ELR (cell line): ENCODE measurements at regions not wholly inside any gene's neighbourhood (a gene's known extent, or its start where the extent isn't known, plus 50 kb on each side); places are given as distances from the start of the nearest gene placed in this dataset.
A peak's percentile ranks its signal among the peaks of the same experiment; 100 is the strongest.

Experiments used
- DNase-seq: peaks from one replicate; pipeline ENCODE4 v3.0.0-alpha.2; 2015; ENCODE audit warnings: low read depth

- no peak for DNase-seq
Measured at GRCh38 chr1:234718496-234719453, 108.8 kb upstream of the IRF2BP2 start.

- DNase-seq, result no peak
Measured at GRCh38 chr1:234716908-234717375, 107.0 kb upstream of the IRF2BP2 start.

- no peak for DNase-seq
Measured at GRCh38 chr1:234715252-234716014, 105.5 kb upstream of the IRF2BP2 start.

GRCh38 chr1:234713859-234714258 is 103.9 kb upstream of the IRF2BP2 start:
- no peak for DNase-seq

- DNase-seq, result no peak
Measured at GRCh38 chr1:234713440-234713839, 103.5 kb upstream of the IRF2BP2 start.

GRCh38 chr1:234712891-234713305 is 102.9 kb upstream of the IRF2BP2 start:
- DNase-seq, result no peak

GRCh38 chr1:234710936-234711724 is 101.2 kb upstream of the IRF2BP2 start:
- DNase-seq, result peak; percentile 18

GRCh38 chr1:234710381-234710780 is 100.4 kb upstream of the IRF2BP2 start:
- DNase-seq, result no peak

- DNase-seq, result no peak
Measured at GRCh38 chr1:234709473-234710228, 99.7 kb upstream of the IRF2BP2 start.

- peak; percentile 33 for DNase-seq
Measured at GRCh38 chr1:234708700-234709395, 98.9 kb upstream of the IRF2BP2 start.

- peak; percentile 19 for DNase-seq
Measured at GRCh38 chr1:234707641-234708040, 97.7 kb upstream of the IRF2BP2 start.

- no peak for DNase-seq
Measured at GRCh38 chr1:234706931-234707330, 97.0 kb upstream of the IRF2BP2 start.

- no peak for DNase-seq
Measured at GRCh38 chr1:234706199-234706598, 96.2 kb upstream of the IRF2BP2 start.

- no peak for DNase-seq
Measured at GRCh38 chr1:234705615-234706014, 95.6 kb upstream of the IRF2BP2 start.

- no peak for DNase-seq
Measured at GRCh38 chr1:234704106-234704887, 94.3 kb upstream of the IRF2BP2 start.

GRCh38 chr1:234702342-234703000 is 92.5 kb upstream of the IRF2BP2 start:
- DNase-seq, result no peak

- no peak for DNase-seq
Measured at GRCh38 chr1:234701737-234702341, 91.9 kb upstream of the IRF2BP2 start.

GRCh38 chr1:234699795-234700665 is 90.1 kb upstream of the IRF2BP2 start:
- DNase-seq, result peak; percentile 60
